ENCODE measurements at regions not wholly inside any gene's neighbourhood (a gene's known extent, or its start where the extent isn't known, plus 50 kb on each side); places are given as distances from the start of the nearest gene placed in this dataset.
"Not testable (repeated sequence)": the region's sequence is repeated elsewhere in the genome, so short reads cannot be mapped to it uniquely, and the experiment has no call there.

DNA sequence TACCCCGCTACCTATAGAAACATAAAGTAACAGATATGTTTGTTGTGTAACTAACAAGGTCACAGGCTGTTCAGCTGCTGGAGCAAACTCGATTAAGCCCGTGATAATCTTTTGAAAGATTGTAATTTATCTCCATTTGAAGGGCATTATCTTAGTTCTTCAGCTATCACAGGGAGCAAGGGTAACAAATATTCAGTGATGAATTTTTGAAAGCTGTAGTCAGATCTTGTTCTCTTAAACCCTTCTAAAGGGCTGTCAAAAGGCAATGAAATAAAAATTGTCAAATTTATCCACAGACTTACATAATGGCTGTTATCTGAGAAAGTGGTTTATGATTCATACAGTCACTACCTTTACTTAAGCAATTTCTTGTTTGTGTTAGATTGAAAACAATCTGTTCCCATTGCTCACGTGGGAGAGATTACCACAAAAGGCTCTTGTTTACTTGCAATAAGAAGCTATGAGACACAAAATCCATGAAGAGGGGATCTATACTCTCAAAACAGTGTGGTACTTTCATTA, 78.3 kb upstream of the ZNF608 start:
- peak overlapping the region; percentile 0; the same call in 1 of the 2 replicates for H3K27ac ChIP-seq
- TF ChIP-seq, protein P1, sequence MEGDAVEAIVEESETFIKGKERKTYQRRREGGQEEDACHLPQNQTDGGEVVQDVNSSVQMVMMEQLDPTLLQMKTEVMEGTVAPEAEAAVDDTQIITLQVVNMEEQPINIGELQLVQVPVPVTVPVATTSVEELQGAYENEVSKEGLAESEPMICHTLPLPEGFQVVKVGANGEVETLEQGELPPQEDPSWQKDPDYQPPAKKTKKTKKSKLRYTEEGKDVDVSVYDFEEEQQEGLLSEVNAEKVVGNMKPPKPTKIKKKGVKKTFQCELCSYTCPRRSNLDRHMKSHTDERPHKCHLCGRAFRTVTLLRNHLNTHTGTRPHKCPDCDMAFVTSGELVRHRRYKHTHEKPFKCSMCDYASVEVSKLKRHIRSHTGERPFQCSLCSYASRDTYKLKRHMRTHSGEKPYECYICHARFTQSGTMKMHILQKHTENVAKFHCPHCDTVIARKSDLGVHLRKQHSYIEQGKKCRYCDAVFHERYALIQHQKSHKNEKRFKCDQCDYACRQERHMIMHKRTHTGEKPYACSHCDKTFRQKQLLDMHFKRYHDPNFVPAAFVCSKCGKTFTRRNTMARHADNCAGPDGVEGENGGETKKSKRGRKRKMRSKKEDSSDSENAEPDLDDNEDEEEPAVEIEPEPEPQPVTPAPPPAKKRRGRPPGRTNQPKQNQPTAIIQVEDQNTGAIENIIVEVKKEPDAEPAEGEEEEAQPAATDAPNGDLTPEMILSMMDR (conservative IDR thresholded peaks at IDR 0.05): no peak

DNA sequence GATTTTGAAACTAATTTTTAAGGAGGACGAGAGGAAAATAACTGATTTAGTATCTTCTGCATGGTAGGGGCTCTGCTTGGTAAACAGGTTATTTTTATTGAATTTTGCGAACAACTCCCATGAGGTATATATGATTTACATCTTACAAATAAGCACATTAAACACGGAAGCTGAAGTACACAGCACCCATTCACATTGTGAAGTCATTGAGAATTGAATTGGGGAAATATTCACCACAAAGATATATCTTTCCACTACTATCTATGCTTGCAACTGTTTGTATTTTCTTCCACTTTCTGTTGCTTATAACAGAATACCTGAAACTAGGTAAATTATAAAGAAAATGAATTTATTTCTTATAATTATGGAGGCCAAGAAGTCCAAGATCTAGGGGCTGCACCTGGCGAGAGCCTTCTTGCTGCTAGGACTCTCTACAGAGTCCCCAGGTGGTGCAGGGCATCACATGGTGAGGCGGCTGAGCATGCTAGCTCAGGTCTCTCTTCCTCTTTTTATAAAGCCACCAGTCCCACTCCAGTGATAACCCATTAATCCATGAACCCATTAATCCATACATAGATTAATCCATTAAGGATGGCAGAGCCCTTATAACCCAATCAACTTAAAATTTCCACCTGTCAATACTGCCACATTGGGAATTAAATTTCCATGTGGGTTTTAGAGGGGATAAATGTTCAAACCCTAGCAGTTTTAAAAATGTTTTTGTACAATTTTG, 79.0 kb upstream of the ZNF608 start:
- TF ChIP-seq, protein P1 (conservative IDR thresholded peaks at IDR 0.05): no peak
- no peak overlapping the region; the same call in 1 of the 2 replicates for H3K27ac ChIP-seq

DNA sequence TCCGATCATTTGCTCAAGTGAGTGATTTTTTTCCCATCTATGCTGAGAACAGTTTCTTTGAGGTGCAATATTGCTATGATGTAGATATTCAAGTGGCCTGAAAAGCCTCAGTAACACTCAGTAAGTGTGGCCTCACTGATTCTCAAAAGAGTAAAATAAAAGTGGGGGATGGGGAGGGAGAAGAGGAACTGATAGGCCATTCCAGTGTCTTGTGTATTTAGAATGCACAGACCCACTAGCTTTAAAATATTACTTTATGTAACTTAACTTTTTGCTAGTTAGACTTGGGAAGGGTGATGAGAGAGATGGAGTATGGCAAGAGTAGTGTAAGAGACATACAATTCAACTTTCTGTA, 79.5 kb upstream of the ZNF608 start:
- TF ChIP-seq, protein P1 (conservative IDR thresholded peaks at IDR 0.05): no peak
- no peak overlapping the region for H3K27ac ChIP-seq

DNA sequence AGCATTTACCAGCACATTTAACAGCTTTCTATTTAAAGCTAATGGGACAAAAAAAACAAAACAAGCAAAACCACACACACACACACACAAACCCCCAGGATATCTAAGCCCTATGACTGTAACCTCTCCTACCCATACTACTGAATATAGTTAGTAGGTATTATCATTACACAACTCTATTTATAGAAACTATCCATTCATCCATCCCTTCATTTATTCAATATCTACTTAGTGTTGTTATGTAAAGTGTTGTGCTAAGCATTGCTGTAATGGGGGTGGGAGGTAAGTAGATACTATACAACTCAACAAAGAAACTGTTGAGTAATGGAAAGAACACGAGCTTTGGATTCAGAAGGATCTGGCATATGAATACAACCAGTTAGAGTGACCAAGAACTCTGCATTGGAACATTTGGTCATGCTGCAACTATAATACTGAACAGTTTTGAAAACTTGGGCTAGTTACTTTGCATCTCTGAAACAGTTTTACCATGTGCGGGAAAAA, 82.3 kb upstream of the ZNF608 start:
- no peak overlapping the region for H3K27ac ChIP-seq
- TF ChIP-seq, protein P1 (conservative IDR thresholded peaks at IDR 0.05): no peak

DNA sequence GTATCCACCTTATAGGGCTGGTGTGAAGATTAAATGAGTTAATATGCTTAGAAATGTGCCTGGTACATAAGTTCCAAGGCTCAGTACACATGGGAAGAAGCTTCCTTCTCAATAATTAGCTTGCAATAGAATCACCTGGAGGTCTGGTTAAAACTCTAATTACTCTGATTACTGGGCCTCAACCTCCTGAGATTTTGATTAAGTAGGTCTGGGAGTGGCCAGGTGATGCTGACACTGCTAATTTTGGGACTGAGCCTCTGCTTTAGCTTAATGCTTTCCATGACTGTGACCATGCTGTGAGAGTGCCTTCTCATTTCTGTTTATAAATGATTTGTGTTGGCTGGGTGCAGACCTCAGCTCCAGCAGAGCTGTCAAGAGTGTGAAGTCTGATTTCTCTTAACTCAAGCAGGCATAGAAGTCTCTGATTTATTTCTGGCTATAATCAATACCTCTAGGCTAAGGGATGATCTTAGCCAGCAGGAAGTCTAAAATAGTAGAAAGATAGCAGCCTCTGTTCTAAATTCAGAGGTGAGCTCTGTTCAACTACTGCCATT, 85.3 kb upstream of the ZNF608 start:
- TF ChIP-seq, protein P1 (conservative IDR thresholded peaks at IDR 0.05): no peak
- H3K27ac ChIP-seq: no peak overlapping the region

DNA sequence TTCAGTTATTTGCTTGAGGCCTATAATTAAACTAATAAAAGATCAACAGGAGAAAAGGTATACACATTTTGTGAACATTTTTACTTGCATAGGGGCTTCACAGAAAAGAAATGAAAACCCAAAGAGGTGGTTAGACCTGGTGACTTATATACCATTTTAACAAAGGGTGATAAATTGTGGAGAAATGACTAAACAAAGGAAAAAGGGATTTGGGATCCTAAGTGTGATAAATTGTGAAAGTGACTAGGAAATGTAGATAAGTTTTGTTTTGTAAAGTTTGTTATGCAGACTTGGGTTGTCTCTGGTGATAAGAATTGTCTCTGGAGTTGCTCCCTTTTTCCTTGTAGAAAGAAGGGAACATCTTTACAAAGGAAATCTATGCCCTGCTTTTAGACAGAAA, 86.1 kb upstream of the ZNF608 start:
- H3K27ac ChIP-seq: no peak overlapping the region
- TF ChIP-seq, protein P1 (conservative IDR thresholded peaks at IDR 0.05): no peak

DNA sequence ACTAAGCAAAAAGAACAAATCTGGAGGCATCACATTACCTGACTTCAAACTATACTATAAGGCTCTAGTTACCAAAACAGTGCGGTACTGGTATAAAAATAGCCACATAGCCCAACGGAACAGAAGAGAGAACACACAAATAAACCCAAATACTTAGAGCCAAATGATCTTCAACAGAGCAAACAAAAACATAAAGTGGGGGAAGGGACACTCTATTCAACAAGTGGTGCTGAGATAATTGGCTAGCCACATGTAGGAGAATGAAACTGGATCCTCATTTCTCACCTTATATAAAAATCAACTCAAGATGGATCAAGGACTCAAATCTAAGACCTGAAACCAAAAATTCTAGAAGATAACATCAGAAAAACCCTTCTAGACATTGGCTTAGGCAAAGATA, 89.9 kb upstream of the ZNF608 start:
- not testable (repeated sequence) for H3K27ac ChIP-seq

All from VCaP (cell line).